Prostate gland (tissue), 2 donors: ENCODE measurements at regions not wholly inside any gene's neighbourhood (a gene's known extent, or its start where the extent isn't known, plus 50 kb on each side); places are given as distances from the start of the nearest gene placed in this dataset.

Source experiments
- POLR2A ChIP-seq: fragments of 450-650 bp; IDR thresholded peaks from one replicate; pipeline ENCODE4 v1.6.1; 2016; ENCODE audit warnings: antibody characterized with exemption, mild to moderate bottlenecking
- TF ChIP-seq, protein P1 (sequence below), 4 experiments: fragments of 200-600 bp in 2 of 4; fragments of 450-650 bp in 2 of 4; sonication (generic) in 2 of 4; IDR thresholded peaks; 1 replicate in 3 of 4; 2 replicates in 1 of 4; pipeline ENCODE4 v1.5.1; 2016 to 2019; ENCODE audit warnings: antibody characterized with exemption in 4 of 4, mild to moderate bottlenecking in 2 of 4, moderate library complexity in 2 of 4

DNA sequence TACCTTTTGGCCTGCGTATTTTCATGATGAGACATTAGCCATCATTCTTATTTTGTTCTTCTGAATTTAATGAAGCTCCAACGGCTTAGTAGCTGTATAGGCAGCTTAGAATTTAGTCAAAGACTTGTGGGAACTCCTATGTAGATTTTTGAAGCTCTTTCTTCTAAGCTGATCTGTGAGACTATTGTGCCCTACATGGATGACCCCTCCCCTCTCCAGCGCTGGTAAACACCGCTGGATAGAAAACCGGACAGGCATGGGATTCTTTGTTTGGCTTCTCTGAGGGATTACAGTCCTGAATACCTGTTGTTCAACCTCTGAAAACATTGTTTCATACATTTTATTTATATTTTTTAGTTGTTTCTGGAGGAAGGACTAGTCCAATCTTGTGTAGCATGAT is 1353.4 kb downstream of the GRIK2 start:
- TF ChIP-seq, protein P1, sequence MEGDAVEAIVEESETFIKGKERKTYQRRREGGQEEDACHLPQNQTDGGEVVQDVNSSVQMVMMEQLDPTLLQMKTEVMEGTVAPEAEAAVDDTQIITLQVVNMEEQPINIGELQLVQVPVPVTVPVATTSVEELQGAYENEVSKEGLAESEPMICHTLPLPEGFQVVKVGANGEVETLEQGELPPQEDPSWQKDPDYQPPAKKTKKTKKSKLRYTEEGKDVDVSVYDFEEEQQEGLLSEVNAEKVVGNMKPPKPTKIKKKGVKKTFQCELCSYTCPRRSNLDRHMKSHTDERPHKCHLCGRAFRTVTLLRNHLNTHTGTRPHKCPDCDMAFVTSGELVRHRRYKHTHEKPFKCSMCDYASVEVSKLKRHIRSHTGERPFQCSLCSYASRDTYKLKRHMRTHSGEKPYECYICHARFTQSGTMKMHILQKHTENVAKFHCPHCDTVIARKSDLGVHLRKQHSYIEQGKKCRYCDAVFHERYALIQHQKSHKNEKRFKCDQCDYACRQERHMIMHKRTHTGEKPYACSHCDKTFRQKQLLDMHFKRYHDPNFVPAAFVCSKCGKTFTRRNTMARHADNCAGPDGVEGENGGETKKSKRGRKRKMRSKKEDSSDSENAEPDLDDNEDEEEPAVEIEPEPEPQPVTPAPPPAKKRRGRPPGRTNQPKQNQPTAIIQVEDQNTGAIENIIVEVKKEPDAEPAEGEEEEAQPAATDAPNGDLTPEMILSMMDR (IDR thresholded peaks at IDR 0.05) = no peak
- no peak for TF ChIP-seq POLR2A
